AG09319 (cell line): ENCODE measurements at regions not wholly inside any gene's neighbourhood (a gene's known extent, or its start where the extent isn't known, plus 50 kb on each side); places are given as distances from the start of the nearest gene placed in this dataset.

Experiments used
- DNase-seq: peaks from one replicate; pipeline ENCODE4 v3.0.0-alpha.2; 2010; ENCODE audit warnings: low read depth; ENCODE audit errors: extremely low read depth
- CTCF ChIP-seq: IDR thresholded peaks from 2 replicates; pipeline ENCODE4 v1.5.1; 2011; ENCODE audit warnings: low read depth, mild to moderate bottlenecking, inconsistent platforms, low read length, moderate library complexity

- no peak for TF ChIP-seq CTCF
- no peak for DNase-seq
Measured at GRCh38 chr12:98053202-98053601, 462.2 kb upstream of the TMPO start.

GRCh38 chr12:98057701-98058100, 457.7 kb upstream of the TMPO start:
- DNase-seq, result no peak
- no peak for TF ChIP-seq CTCF

- no peak for TF ChIP-seq CTCF
- DNase-seq, result no peak
Measured at GRCh38 chr12:98058213-98058612, 457.2 kb upstream of the TMPO start.

- no peak for TF ChIP-seq CTCF
- no peak for DNase-seq
Measured at GRCh38 chr12:98058838-98059237, 456.6 kb upstream of the TMPO start.

- no peak for DNase-seq
- TF ChIP-seq CTCF, result no peak
Measured at GRCh38 chr12:98059659-98060343, 455.6 kb upstream of the TMPO start.

GRCh38 chr12:98060411-98060810, 455.0 kb upstream of the TMPO start:
- DNase-seq, result no peak
- no peak for TF ChIP-seq CTCF

- no peak for DNase-seq
- TF ChIP-seq CTCF, result no peak
Measured at GRCh38 chr12:98062464-98063245, 452.7 kb upstream of the TMPO start.
